ENCODE measurements at regions not wholly inside any gene's neighbourhood (a gene's known extent, or its start where the extent isn't known, plus 50 kb on each side); places are given as distances from the start of the nearest gene placed in this dataset.

DNA sequence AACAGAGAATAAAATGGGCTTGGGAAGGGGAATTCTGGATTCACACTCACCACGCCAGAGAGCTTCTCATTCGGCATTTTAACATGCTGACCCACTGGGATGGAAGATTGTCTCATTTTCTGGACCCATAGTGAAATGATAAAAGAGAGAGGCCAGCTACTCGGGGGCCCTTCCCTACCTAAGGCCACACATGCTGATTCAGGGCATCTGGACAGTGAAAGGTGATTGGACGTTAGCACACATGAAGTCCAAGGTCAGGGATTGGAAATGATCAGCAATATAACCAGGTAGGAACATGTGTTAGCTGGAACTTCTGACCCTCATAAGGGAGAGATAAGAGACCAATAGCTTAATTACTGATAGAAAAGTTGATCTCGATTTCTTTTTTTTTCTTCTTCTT lies 183.7 kb downstream of the NUFIP1 start:
- TF ChIP-seq, protein P1, sequence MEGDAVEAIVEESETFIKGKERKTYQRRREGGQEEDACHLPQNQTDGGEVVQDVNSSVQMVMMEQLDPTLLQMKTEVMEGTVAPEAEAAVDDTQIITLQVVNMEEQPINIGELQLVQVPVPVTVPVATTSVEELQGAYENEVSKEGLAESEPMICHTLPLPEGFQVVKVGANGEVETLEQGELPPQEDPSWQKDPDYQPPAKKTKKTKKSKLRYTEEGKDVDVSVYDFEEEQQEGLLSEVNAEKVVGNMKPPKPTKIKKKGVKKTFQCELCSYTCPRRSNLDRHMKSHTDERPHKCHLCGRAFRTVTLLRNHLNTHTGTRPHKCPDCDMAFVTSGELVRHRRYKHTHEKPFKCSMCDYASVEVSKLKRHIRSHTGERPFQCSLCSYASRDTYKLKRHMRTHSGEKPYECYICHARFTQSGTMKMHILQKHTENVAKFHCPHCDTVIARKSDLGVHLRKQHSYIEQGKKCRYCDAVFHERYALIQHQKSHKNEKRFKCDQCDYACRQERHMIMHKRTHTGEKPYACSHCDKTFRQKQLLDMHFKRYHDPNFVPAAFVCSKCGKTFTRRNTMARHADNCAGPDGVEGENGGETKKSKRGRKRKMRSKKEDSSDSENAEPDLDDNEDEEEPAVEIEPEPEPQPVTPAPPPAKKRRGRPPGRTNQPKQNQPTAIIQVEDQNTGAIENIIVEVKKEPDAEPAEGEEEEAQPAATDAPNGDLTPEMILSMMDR (IDR thresholded peaks at IDR 0.05) = no peak
- no peak for TF ChIP-seq POLR2A (IDR thresholded peaks at IDR 0.05)
